Transverse colon (tissue), 4 donors: ENCODE measurements at regions not wholly inside any gene's neighbourhood (a gene's known extent, or its start where the extent isn't known, plus 50 kb on each side); places are given as distances from the start of the nearest gene placed in this dataset.

Source experiments
- DNase-seq: peaks from one replicate; pipeline ENCODE4 v3.0.0-alpha.2; 2019
- H3K27ac ChIP-seq, 4 donors: fragments of 200-600 bp; sonication (generic); 2 replicates each; pipeline ENCODE4 v1.5.1; 2016 to 2018; ENCODE audit warnings: inconsistent platforms in 4 of 4
- H3K27me3 ChIP-seq: fragments of 200-600 bp; sonication (generic); 2 replicates; pipeline ENCODE4 v1.5.1; 2017; ENCODE audit warnings: inconsistent platforms
- H3K36me3 ChIP-seq, 4 donors: fragments of 200-600 bp; sonication (generic); 2 replicates each; pipeline ENCODE4 v1.5.1; 2017 to 2019; ENCODE audit warnings: inconsistent platforms in 4 of 4
- H3K4me1 ChIP-seq, 4 donors: fragments of 200-600 bp; sonication (generic); 2 replicates each; pipeline ENCODE4 v1.5.1; 2017 to 2020; ENCODE audit warnings: inconsistent platforms in 4 of 4
- H3K4me3 ChIP-seq, 4 donors: fragments of 200-600 bp; sonication (generic); 1 replicate in 1 of 4; 2 replicates in 3 of 4; pipeline versions ENCODE4 v1.5.1 to v1.6.1; 2017 to 2019; ENCODE audit warnings: inconsistent platforms in 4 of 4
- H3K9me3 ChIP-seq, 2 donors: fragments of 200-600 bp; sonication (generic); 2 replicates each; pipeline ENCODE4 v1.5.1; 2017 to 2019; ENCODE audit warnings: inconsistent platforms in 2 of 2
- CTCF ChIP-seq, 5 experiments: fragments of 200-600 bp in 3 of 5; fragments of 450-650 bp in 2 of 5; sonication (generic) in 3 of 5; IDR thresholded peaks; 1 replicate in 2 of 5; 2 replicates in 3 of 5; pipeline ENCODE4 v1.5.1; 2016 to 2017; ENCODE audit warnings: antibody characterized with exemption in 5 of 5, inconsistent platforms in 3 of 5, mild to moderate bottlenecking in 2 of 5, moderate library complexity in 1 of 5
- EP300 ChIP-seq: sonication (generic); formaldehyde crosslinking; IDR thresholded peaks from one replicate; pipeline ENCODE4 v1.6.1; 2017; ENCODE audit warnings: antibody characterized with exemption, low read depth
- POLR2A ChIP-seq: fragments of 450-650 bp; IDR thresholded peaks from one replicate; pipeline ENCODE4 v1.6.1; 2016; ENCODE audit warnings: antibody characterized with exemption, mild to moderate bottlenecking, moderate library complexity
- POLR2AphosphoS5 ChIP-seq, 3 donors: sonication (generic); formaldehyde crosslinking; IDR thresholded peaks; one replicate each; pipeline ENCODE4 v1.6.1; 2016; ENCODE audit warnings: antibody characterized with exemption in 3 of 3
- WGBS, 2 donors: methylation state at CpG; one replicate each; pipeline ENCODE4 v1.1.5; 2018; ENCODE audit warnings: low coverage in 1 of 2; 5-methylcytosine and 5-hydroxymethylcytosine counted together
- in situ Hi-C, 4 donors: fragments of 200-750 bp; cut with MboI; loops; one replicate each; pipeline versions ENCODE4 v1.15.0 to v1.15.1; 2017; ENCODE audit warnings: low sequenced_read_pairs in 3 of 4, low pct_ligation_motif_present in 1 of 4, low pct_unique_long_range_greater_than_20kb in 1 of 4
- intact Hi-C: fragments of 100-400 bp; cut with DNase I; formaldehyde crosslinking; loops from one replicate; pipeline ENCODE4 v1.15.1; 2023; ENCODE audit warnings: low total_unique reads

- H3K27ac ChIP-seq: no peak overlapping the region
- in situ Hi-C loops (no loop called here), intact Hi-C loops (no loop called here)
- no peak overlapping the region for H3K4me3 ChIP-seq
- no peaks in the 10 kb centered on the region for H3K9me3 ChIP-seq
- TF ChIP-seq EP300: no peak
- TF ChIP-seq POLR2AphosphoS5 (IDR thresholded peaks at IDR 0.05): no peak
- TF ChIP-seq POLR2A: no peak
- TF ChIP-seq CTCF (IDR thresholded peaks at IDR 0.05): no peak
- H3K4me1 ChIP-seq: peaks cover 0 to 4% (median under 1%) of the 10 kb centered on the region in 4 donors
- 73 to 87% methylated on average over 3 of the region's 3 CpGs for WGBS, 2 donors
- H3K36me3 ChIP-seq: no peaks in the 10 kb centered on the region
- no peak for DNase-seq
- H3K27me3 ChIP-seq: no peaks in the 10 kb centered on the region
Observed at GRCh38 chr10:107497024-107497423, 332.5 kb upstream of the SORCS1 start.

GRCh38 chr10:107496594-107496993, 332.1 kb upstream of the SORCS1 start:
- no peaks in the 10 kb centered on the region for H3K27me3 ChIP-seq
- in situ Hi-C loops (no loop called here), intact Hi-C loops (no loop called here)
- H3K36me3 ChIP-seq: no peaks in the 10 kb centered on the region
- TF ChIP-seq POLR2AphosphoS5 (IDR thresholded peaks at IDR 0.05): no peak
- no peak for TF ChIP-seq EP300
- TF ChIP-seq CTCF (IDR thresholded peaks at IDR 0.05): no peak
- TF ChIP-seq POLR2A: no peak
- H3K4me1 ChIP-seq: no peaks in the 10 kb centered on the region
- H3K27ac ChIP-seq: no peak overlapping the region
- no peak for DNase-seq
- no peak overlapping the region for H3K4me3 ChIP-seq
- H3K9me3 ChIP-seq: no peaks in the 10 kb centered on the region
- WGBS, 2 donors: 58 to 71% methylated on average over 2 of the region's 2 CpGs

- no peak for DNase-seq
- no peaks in the 10 kb centered on the region for H3K36me3 ChIP-seq
- no peaks in the 10 kb centered on the region for H3K9me3 ChIP-seq
- H3K4me3 ChIP-seq: no peak overlapping the region
- 45 to 59% methylated on average over 1 of the region's 1 CpG for WGBS, 2 donors
- H3K27me3 ChIP-seq: no peaks in the 10 kb centered on the region
- TF ChIP-seq CTCF (IDR thresholded peaks at IDR 0.05) (no peak), POLR2AphosphoS5 (IDR thresholded peaks at IDR 0.05) (no peak), EP300 (no peak), POLR2A (no peak)
- H3K4me1 ChIP-seq: no peaks in the 10 kb centered on the region
- in situ Hi-C loops: no loop called here
- intact Hi-C loops: no loop called here
- H3K27ac ChIP-seq: no peak overlapping the region
Observed at GRCh38 chr10:107492389-107492788, 327.9 kb upstream of the SORCS1 start.

GRCh38 chr10:107490389-107490788, 325.9 kb upstream of the SORCS1 start:
- WGBS, 2 donors: 68 to 82% methylated on average over 2 of the region's 2 CpGs
- no peak for TF ChIP-seq POLR2AphosphoS5 (IDR thresholded peaks at IDR 0.05)
- no peak for TF ChIP-seq CTCF (IDR thresholded peaks at IDR 0.05)
- no peak for TF ChIP-seq EP300
- no peak for TF ChIP-seq POLR2A
- Histone ChIP-seq H3K36me3 (no peaks in the 10 kb centered on the region), H3K9me3 (no peaks in the 10 kb centered on the region), H3K4me3 (no peak overlapping the region), H3K27ac (no peak overlapping the region), H3K4me1 (no peaks in the 10 kb centered on the region), H3K27me3 (no peaks in the 10 kb centered on the region)
- no peak for DNase-seq
- in situ Hi-C loops: no loop called here
- intact Hi-C loops: no loop called here
